ENCODE measurements at regions not wholly inside any gene's neighbourhood (a gene's known extent, or its start where the extent isn't known, plus 50 kb on each side); places are given as distances from the start of the nearest gene placed in this dataset.

GRCh38 chr10:3354174-3354900, 181.8 kb upstream of the PITRM1 start:
- H3K36me3 ChIP-seq (ENCODE audit: control insufficient read depth, low read length) = no peaks in the 10 kb centered on the region
- H3K4me3 ChIP-seq (ENCODE audit: low read length) = no peak overlapping the region
- H3K27ac ChIP-seq (ENCODE audit: low read depth, low read length) = no peak overlapping the region
- H3K27me3 ChIP-seq (ENCODE audit: control insufficient read depth, low read length) = no peaks in the 10 kb centered on the region
- no peaks in the 10 kb centered on the region for H3K9me3 ChIP-seq (ENCODE audit: control insufficient read depth, insufficient read depth, low read length)
- H3K79me2 ChIP-seq (ENCODE audit: control insufficient read depth, low read length) = no peaks in the 10 kb centered on the region
- no peaks in the 10 kb centered on the region for H4K20me1 ChIP-seq (ENCODE audit: control insufficient read depth, insufficient read depth, low read depth, low read length)
- no peaks in the 10 kb centered on the region for H3K9me2 ChIP-seq (replicated peaks; ENCODE audit: control insufficient read depth, low read length)
- TF ChIP-seq EZH2phosphoT487 (IDR thresholded peaks at IDR 0.05; ENCODE audit: borderline replicate concordance, low read length) (no peak), CTCF (IDR thresholded peaks at IDR 0.05; ENCODE audit: low read depth, low read length, poor library complexity, severe bottlenecking) (no peak)
- no peak overlapping the region for H3K4me2 ChIP-seq (ENCODE audit: low read length)
- H3K4me1 ChIP-seq (ENCODE audit: control insufficient read depth, low read length) = no peaks in the 10 kb centered on the region
- no peaks in the 10 kb centered on the region for H3F3A ChIP-seq (ENCODE audit: control insufficient read depth, insufficient read depth)

- TF ChIP-seq EZH2phosphoT487 (IDR thresholded peaks at IDR 0.05; ENCODE audit: borderline replicate concordance, low read length) = no peak
- TF ChIP-seq CTCF (IDR thresholded peaks at IDR 0.05; ENCODE audit: low read depth, low read length, poor library complexity, severe bottlenecking) = no peak
Observed at GRCh38 chr10:3353235-3353634, 180.7 kb upstream of the PITRM1 start.

GRCh38 chr10:3350617-3351258, 178.2 kb upstream of the PITRM1 start:
- H3K27ac ChIP-seq (ENCODE audit: low read depth, low read length) = no peak overlapping the region
- H3K4me1 ChIP-seq (ENCODE audit: control insufficient read depth, low read length) = no peaks in the 10 kb centered on the region
- no peaks in the 10 kb centered on the region for H3F3A ChIP-seq (ENCODE audit: control insufficient read depth, insufficient read depth)
- no peaks in the 10 kb centered on the region for H3K9me2 ChIP-seq (replicated peaks; ENCODE audit: control insufficient read depth, low read length)
- H3K79me2 ChIP-seq (ENCODE audit: control insufficient read depth, low read length) = no peaks in the 10 kb centered on the region
- no peak overlapping the region for H3K4me2 ChIP-seq (ENCODE audit: low read length)
- no peaks in the 10 kb centered on the region for H3K36me3 ChIP-seq (ENCODE audit: control insufficient read depth, low read length)
- H3K9me3 ChIP-seq (ENCODE audit: control insufficient read depth, insufficient read depth, low read length) = no peaks in the 10 kb centered on the region
- H4K20me1 ChIP-seq (ENCODE audit: control insufficient read depth, insufficient read depth, low read depth, low read length) = no peaks in the 10 kb centered on the region
- TF ChIP-seq CTCF (IDR thresholded peaks at IDR 0.05; ENCODE audit: low read depth, low read length, poor library complexity, severe bottlenecking) (no peak), EZH2phosphoT487 (IDR thresholded peaks at IDR 0.05; ENCODE audit: borderline replicate concordance, low read length) (no peak)
- no peak overlapping the region for H3K4me3 ChIP-seq (ENCODE audit: low read length)
- H3K27me3 ChIP-seq (ENCODE audit: control insufficient read depth, low read length) = no peaks in the 10 kb centered on the region

More at GRCh38 chr10:3353235-3353634, 180.7 kb upstream of the PITRM1 start:
- H3K36me3 ChIP-seq (ENCODE audit: control insufficient read depth, low read length) = no peaks in the 10 kb centered on the region
- H3K9me3 ChIP-seq (ENCODE audit: control insufficient read depth, insufficient read depth, low read length) = no peaks in the 10 kb centered on the region
- H3K4me3 ChIP-seq (ENCODE audit: low read length) = no peak overlapping the region
- no peak overlapping the region for H3K27ac ChIP-seq (ENCODE audit: low read depth, low read length)
- no peaks in the 10 kb centered on the region for H3F3A ChIP-seq (ENCODE audit: control insufficient read depth, insufficient read depth)
- H4K20me1 ChIP-seq (ENCODE audit: control insufficient read depth, insufficient read depth, low read depth, low read length) = no peaks in the 10 kb centered on the region
- H3K79me2 ChIP-seq (ENCODE audit: control insufficient read depth, low read length) = no peaks in the 10 kb centered on the region
- H3K9me2 ChIP-seq (replicated peaks; ENCODE audit: control insufficient read depth, low read length) = no peaks in the 10 kb centered on the region
- H3K27me3 ChIP-seq (ENCODE audit: control insufficient read depth, low read length) = no peaks in the 10 kb centered on the region
- H3K4me1 ChIP-seq (ENCODE audit: control insufficient read depth, low read length) = no peaks in the 10 kb centered on the region
- no peak overlapping the region for H3K4me2 ChIP-seq (ENCODE audit: low read length)
